ENCODE measurements at regions not wholly inside any gene's neighbourhood (a gene's known extent, or its start where the extent isn't known, plus 50 kb on each side); places are given as distances from the start of the nearest gene placed in this dataset.

- TF ChIP-seq GLIS3 (CRISPR knock-in tag; IDR thresholded peaks at IDR 0.05) (no peak), TOX (CRISPR knock-in tag; IDR thresholded peaks at IDR 0.05; ENCODE audit: borderline replicate concordance) (no peak), TSHZ2 (CRISPR knock-in tag; IDR thresholded peaks at IDR 0.05) (no peak), TCF4 (CRISPR knock-in tag; IDR thresholded peaks at IDR 0.05; ENCODE audit: borderline replicate concordance) (no peak), ZFP3 (CRISPR knock-in tag; IDR thresholded peaks at IDR 0.05) (no peak)
Measured at GRCh38 chr13:50379584-50379983, 364.3 kb downstream of the KCNRG start (continued).

GRCh38 chr13:50380905-50381304 is 365.7 kb downstream of the KCNRG start:
- no peak for TF ChIP-seq SNAI2 (CRISPR knock-in tag; IDR thresholded peaks at IDR 0.05)
- TF ChIP-seq ZNF8 (CRISPR knock-in tag; IDR thresholded peaks at IDR 0.05) = no peak
- TF ChIP-seq TSHZ2 (CRISPR knock-in tag; IDR thresholded peaks at IDR 0.05) = no peak
- TF ChIP-seq ESRRG (CRISPR knock-in tag; IDR thresholded peaks at IDR 0.05) = no peak
- no peak for TF ChIP-seq PPARA (CRISPR knock-in tag; IDR thresholded peaks at IDR 0.05; ENCODE audit: borderline replicate concordance)
- TF ChIP-seq RARB (CRISPR knock-in tag; IDR thresholded peaks at IDR 0.05) = no peak
- ATAC-seq = no peak

- TF ChIP-seq ZC3H10 (CRISPR knock-in tag; IDR thresholded peaks at IDR 0.05) (no peak), ARNTL (CRISPR knock-in tag; IDR thresholded peaks at IDR 0.05; ENCODE audit: borderline replicate concordance, low read depth) (no peak), ZFP30 (CRISPR knock-in tag; IDR thresholded peaks at IDR 0.05) (no peak), PATZ1 (CRISPR knock-in tag; IDR thresholded peaks at IDR 0.05; ENCODE audit: borderline replicate concordance) (no peak), ZNF8 (CRISPR knock-in tag; IDR thresholded peaks at IDR 0.05) (no peak), TSHZ2 (CRISPR knock-in tag; IDR thresholded peaks at IDR 0.05) (no peak), TOX (CRISPR knock-in tag; IDR thresholded peaks at IDR 0.05; ENCODE audit: borderline replicate concordance) (no peak), PPARA (CRISPR knock-in tag; IDR thresholded peaks at IDR 0.05; ENCODE audit: borderline replicate concordance) (no peak), ISL1 (CRISPR knock-in tag; IDR thresholded peaks at IDR 0.05) (no peak), ZFP3 (CRISPR knock-in tag; IDR thresholded peaks at IDR 0.05) (no peak), SNAI2 (CRISPR knock-in tag; IDR thresholded peaks at IDR 0.05) (no peak), BACH2 (CRISPR knock-in tag; IDR thresholded peaks at IDR 0.05; ENCODE audit: borderline replicate concordance) (no peak), RARB (CRISPR knock-in tag; IDR thresholded peaks at IDR 0.05) (no peak), ESRRG (CRISPR knock-in tag; IDR thresholded peaks at IDR 0.05) (no peak), TCF4 (CRISPR knock-in tag; IDR thresholded peaks at IDR 0.05; ENCODE audit: borderline replicate concordance) (no peak), ZNF70 (CRISPR knock-in tag; IDR thresholded peaks at IDR 0.05) (no peak), ZNF565 (CRISPR knock-in tag; conservative IDR thresholded peaks at IDR 0.05; ENCODE audit: low read depth) (no peak), POU6F1 (CRISPR knock-in tag; IDR thresholded peaks at IDR 0.05; ENCODE audit: borderline replicate concordance, low read depth) (no peak)
- ATAC-seq = no peak
Measured at GRCh38 chr13:50382511-50382910, 367.3 kb downstream of the KCNRG start.

Measured in SK-N-SH treated with all-trans-retinoic acid at 6 μM for 48 hours (cell line).